ENCODE measurements at regions not wholly inside any gene's neighbourhood (a gene's known extent, or its start where the extent isn't known, plus 50 kb on each side); places are given as distances from the start of the nearest gene placed in this dataset.

DNA sequence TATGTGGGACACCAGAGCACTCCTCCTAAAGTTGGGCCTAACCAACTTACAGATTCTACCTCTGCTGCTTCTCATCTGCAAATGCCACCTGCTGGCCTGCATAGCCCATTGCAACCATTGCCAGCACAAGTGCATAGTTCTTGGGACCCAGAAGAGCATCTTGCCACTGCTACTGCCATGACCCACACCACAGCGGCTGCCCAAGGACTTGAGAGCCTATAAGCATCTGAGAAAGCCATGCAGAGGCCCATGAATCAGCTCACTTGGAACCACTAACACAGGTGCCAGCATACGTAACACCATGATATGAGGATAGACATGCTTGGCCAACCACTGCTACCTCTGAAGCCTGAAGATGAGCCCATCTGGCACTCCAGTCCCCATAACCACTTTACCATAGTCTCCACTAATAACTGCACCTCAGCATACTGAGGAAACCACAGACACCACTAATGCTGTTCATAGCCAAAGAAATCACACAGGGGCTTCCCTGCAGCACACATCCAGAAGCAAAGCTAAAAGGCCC is 258.1 kb upstream of the AGTR2 start:
- TF ChIP-seq, protein P1, sequence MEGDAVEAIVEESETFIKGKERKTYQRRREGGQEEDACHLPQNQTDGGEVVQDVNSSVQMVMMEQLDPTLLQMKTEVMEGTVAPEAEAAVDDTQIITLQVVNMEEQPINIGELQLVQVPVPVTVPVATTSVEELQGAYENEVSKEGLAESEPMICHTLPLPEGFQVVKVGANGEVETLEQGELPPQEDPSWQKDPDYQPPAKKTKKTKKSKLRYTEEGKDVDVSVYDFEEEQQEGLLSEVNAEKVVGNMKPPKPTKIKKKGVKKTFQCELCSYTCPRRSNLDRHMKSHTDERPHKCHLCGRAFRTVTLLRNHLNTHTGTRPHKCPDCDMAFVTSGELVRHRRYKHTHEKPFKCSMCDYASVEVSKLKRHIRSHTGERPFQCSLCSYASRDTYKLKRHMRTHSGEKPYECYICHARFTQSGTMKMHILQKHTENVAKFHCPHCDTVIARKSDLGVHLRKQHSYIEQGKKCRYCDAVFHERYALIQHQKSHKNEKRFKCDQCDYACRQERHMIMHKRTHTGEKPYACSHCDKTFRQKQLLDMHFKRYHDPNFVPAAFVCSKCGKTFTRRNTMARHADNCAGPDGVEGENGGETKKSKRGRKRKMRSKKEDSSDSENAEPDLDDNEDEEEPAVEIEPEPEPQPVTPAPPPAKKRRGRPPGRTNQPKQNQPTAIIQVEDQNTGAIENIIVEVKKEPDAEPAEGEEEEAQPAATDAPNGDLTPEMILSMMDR (IDR thresholded peaks at IDR 0.05; ENCODE audit: insufficient read depth, low read depth, low read length): no peak
- no peak for TF ChIP-seq EZH2 (IDR thresholded peaks at IDR 0.05; ENCODE audit: insufficient read depth, low read length)

Data from astrocyte (in vitro differentiated cells and primary cell).